Cardiac fibroblast (primary cell): ENCODE measurements at regions not wholly inside any gene's neighbourhood (a gene's known extent, or its start where the extent isn't known, plus 50 kb on each side); places are given as distances from the start of the nearest gene placed in this dataset.

Experiments
- DNase-seq, 2 donors: peaks; one replicate each; pipeline versions ENCODE4 v3.0.0 to v3.0.0-alpha.2; 2010; ENCODE audit warnings: low read depth in 2 of 2
- H3K4me3 ChIP-seq, 2 donors: replicated peaks in 1 of 2; 1 replicate in 1 of 2; 2 replicates in 1 of 2; pipeline ENCODE4 v1.5.1; 2011; ENCODE audit warnings: low read depth in 2 of 2, low read length in 2 of 2, mild to moderate bottlenecking in 2 of 2, moderate library complexity in 1 of 2
- TF ChIP-seq, protein P1 (sequence below): IDR thresholded peaks from one replicate; pipeline ENCODE4 v1.5.1; 2011; ENCODE audit warnings: low read depth, mild to moderate bottlenecking, low read length, inconsistent platforms

DNA sequence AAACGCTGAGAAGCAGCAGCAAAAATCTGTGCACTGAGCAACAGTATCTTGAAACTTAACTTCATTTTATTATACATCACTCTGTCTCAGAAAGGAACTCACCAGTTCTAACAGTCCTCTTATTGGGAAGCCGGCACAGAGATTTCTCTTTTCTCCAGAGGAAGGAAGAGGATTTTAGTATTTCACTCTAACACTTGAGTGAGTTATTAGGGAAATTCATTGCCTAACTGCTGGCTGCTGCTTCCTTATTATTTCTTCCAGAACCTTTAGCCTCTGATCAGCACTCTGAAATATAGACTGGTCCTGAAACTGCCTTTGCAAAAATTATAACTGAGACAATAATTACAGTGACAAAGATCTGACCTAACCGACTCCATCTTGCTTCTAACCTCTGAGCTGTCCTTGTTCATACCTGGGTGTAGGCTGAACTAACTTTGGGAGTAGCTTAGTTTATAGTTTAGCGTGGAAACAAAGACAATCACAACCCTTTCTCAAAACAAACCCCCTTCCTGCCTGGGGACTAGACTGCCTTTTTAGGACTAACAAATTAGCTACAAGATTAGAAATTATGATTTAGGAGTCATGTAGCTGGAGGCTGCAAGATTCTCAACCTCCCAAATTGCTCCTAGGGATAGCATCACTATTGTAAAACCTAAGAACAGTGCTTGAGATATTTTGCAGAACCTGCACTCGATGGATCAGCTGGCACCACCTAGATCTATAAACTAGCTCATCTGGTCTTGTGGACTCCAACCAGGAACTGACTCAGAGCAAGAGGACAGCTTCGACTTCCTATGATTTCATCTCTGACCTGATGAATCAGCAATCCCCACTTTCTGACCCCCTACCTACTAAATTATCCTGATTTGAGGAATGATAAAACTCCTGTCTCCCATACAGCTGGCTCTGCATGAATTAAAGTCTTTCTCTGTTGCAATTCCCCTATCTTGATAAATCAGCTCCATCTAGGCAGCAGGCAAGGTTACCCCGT, 117.5 kb downstream of the DYRK2 start:
- peak; percentile 20 to 73 for DNase-seq
- TF ChIP-seq, protein P1, sequence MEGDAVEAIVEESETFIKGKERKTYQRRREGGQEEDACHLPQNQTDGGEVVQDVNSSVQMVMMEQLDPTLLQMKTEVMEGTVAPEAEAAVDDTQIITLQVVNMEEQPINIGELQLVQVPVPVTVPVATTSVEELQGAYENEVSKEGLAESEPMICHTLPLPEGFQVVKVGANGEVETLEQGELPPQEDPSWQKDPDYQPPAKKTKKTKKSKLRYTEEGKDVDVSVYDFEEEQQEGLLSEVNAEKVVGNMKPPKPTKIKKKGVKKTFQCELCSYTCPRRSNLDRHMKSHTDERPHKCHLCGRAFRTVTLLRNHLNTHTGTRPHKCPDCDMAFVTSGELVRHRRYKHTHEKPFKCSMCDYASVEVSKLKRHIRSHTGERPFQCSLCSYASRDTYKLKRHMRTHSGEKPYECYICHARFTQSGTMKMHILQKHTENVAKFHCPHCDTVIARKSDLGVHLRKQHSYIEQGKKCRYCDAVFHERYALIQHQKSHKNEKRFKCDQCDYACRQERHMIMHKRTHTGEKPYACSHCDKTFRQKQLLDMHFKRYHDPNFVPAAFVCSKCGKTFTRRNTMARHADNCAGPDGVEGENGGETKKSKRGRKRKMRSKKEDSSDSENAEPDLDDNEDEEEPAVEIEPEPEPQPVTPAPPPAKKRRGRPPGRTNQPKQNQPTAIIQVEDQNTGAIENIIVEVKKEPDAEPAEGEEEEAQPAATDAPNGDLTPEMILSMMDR, result no peak
- no peak overlapping the region for H3K4me3 ChIP-seq

DNA sequence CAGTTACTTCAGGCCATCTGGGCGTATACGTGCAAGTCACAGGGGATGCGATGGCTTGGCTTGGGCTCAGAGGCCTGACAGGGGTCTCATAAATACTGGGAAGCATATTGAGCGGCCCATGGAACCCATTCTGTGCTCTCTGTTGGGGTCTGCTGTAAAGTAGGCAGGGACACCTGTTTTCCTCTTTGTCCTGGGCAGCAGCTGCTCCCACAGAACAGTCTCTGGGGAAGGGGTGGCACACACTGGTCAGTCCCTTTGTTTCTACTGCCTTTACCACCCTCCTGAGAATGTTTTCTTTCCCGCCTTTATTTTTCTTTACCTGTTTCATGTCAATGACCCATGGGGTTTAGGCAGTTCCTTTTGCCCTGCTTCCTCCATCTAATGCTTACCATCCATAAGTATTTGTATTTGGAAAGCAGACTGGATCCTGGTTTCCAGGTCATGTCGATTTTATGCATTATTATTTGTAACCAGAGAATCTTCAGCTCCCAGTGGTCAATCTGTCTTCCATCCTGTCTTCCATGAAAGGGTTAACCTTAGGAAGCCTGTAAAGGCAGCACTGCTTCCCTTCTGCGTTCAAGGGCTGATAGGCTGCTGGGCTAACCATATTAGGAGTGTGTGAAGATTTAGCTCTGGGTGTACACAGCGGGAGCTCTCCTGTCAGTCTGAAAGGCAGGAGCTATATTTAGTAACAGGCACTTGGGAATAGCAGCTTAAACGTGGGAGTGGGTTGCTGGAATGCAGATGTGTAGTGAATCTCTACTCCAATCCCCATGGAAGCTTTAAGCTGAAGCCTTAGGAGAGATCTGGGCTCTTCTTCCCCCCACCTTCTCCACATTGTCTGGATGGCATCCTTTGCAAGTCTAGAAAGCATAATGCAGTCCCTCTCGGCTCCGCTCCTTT, 124.0 kb downstream of the DYRK2 start:
- TF ChIP-seq, protein P1, result no peak
- H3K4me3 ChIP-seq, result no peak overlapping the region
- DNase-seq, result peak; percentile 25 to 58

DNA sequence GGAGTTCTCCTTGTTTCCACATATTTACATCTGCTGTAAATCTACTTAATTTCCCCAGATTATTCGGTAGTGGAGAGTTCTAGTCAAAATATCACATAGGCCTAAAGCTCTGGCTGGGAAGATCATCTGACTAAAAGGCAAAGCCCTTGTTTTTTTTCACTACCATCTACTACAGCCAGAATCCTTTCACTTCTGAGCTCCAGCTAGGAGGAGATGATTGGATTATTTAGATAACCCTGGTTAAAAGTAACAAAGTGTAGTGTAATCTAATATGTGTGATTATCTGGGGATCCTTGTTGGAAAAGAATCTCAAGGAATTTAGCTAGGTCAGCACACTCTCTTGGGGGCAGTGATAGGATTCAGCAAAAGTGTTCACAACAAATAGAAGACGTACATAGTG, 125.4 kb downstream of the DYRK2 start:
- no peak for DNase-seq
- TF ChIP-seq, protein P1, result no peak
- H3K4me3 ChIP-seq, result no peak overlapping the region

DNA sequence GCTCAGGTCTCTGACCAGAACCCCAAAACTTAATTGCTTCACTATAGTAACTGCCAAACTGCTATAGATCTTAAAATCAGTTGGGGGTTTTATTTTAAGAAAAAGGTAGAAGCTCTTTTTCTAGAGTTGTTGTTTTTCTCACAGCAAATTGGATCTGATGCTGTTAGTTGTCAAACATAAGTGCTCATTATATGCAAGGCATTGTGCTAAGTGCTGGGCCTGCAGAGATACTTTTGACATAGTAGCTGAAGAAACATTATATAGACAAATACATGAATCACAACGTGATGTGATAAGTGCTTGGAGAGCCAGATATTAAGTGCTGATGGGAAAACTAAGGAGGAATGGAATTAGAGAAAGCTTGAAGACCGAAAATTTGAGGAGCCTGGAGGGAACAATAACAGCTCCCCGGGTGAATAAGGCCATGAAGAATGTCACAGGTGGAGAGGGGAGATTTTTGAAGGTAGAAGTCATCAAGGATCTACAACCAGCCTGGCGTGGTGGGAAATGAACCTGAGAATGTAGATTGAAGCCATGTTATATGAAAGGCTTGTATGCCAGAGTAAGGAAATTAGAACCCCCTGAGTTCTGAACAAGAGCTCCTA, 126.5 kb downstream of the DYRK2 start:
- H3K4me3 ChIP-seq, result no peak overlapping the region
- DNase-seq, result no peak
- TF ChIP-seq, protein P1, result no peak

DNA sequence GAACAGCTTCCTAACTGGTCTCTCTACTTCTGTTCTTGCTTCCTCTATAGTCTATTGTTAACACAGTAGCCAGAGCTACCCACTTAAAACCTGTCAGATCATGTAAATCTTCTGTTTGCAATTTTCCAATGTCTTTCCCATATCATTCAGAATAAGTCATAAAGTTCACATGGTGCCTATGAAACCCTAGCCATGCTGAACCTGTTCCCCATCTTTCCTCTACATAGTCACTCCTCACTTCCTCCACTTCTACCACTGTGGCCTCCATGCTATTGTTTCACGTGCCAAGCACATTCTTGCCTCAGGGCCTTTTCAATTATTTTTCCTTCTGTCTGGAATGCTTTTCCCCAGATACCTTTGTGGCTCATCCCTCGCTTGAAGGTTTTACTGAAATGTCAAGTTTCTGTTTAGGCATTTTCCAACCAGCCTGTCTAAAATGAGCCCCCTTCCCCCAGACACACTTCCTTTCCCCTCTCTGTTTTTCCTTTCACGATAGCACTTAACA, 132.1 kb downstream of the DYRK2 start:
- TF ChIP-seq, protein P1, result no peak
- DNase-seq, result no peak
- H3K4me3 ChIP-seq, result no peak overlapping the region

DNA sequence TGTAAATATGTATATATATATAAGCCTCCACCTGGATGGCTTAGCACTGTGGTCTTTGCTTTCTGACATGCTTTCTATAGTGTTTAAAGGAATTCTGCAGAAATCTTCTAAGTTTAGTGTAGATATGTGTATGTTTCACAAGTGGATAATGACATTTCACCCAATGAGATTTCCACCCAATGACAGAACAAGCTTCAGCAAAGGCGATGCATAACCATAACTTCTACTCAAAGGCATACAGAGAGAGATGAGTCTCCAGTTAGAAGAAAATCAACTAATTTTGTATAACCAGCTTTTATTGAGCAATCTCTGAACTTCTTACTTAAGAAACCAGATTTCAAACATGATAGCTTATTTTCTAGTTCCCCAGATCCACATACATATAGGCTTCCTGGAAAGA, 134.0 kb downstream of the DYRK2 start:
- TF ChIP-seq, protein P1, result no peak
- no peak for DNase-seq

More for the DNA sequence above, 134.0 kb downstream of the DYRK2 start:
- H3K4me3 ChIP-seq, result no peak overlapping the region
